HL-60 (cell line): ENCODE measurements at regions not wholly inside any gene's neighbourhood (a gene's known extent, or its start where the extent isn't known, plus 50 kb on each side); places are given as distances from the start of the nearest gene placed in this dataset.

ENCODE experiments used
- CTCF ChIP-seq: IDR thresholded peaks from one replicate; pipeline ENCODE4 v1.5.1; 2011; ENCODE audit warnings: low read length, control low read depth, inconsistent platforms; ENCODE audit not compliant: insufficient read depth
- GABPA ChIP-seq: IDR thresholded peaks from 2 replicates; pipeline ENCODE4 v1.6.1; 2012; ENCODE audit warnings: low read depth
- POLR2AphosphoS5 ChIP-seq: IDR thresholded peaks from 2 replicates; pipeline ENCODE4 v1.6.1; 2012; ENCODE audit warnings: low read depth
- REST ChIP-seq: IDR thresholded peaks from 2 replicates; pipeline ENCODE4 v1.6.1; 2012; ENCODE audit warnings: low read depth; ENCODE audit not compliant: insufficient replicate concordance

DNA sequence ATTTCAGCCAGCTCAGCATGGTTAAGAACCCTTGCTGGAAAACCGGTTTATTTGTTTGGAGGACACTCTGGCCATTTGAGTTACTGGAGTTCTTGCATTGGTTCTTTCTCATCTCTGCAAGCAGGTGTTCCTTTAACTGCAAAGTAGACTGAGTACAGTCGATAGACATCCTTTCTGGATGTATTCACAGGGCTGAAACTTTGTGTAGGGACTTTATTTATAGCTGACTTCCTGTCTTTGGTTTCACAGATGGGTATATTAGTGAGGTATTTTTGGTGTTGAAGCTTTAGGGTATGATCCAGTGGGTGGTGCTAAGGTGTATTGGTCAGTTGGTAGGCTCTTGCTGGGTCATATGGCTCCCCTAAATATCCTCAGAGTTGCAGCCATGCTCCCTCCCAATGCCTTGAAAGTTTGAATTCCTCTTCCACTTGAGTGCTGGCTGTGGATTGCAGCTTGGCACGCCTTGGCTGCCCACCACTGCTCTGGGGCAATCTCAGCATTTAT lies 666.0 kb upstream of the COX7C start:
- TF ChIP-seq CTCF (no peak), GABPA (no peak), REST (no peak), POLR2AphosphoS5 (no peak)
